Testis (tissue), 2 donors: ENCODE measurements at regions not wholly inside any gene's neighbourhood (a gene's known extent, or its start where the extent isn't known, plus 50 kb on each side); places are given as distances from the start of the nearest gene placed in this dataset.

ENCODE experiments used
- CTCF ChIP-seq, 3 experiments: fragments of 450-650 bp in 2 of 3; fragments of 200-600 bp in 1 of 3; sonication (generic) in 1 of 3; IDR thresholded peaks; one replicate each; pipeline ENCODE4 v1.5.1; 2016 to 2019; ENCODE audit warnings: antibody characterized with exemption in 3 of 3, mild to moderate bottlenecking in 2 of 3, moderate library complexity in 1 of 3
- POLR2A ChIP-seq: fragments of 450-650 bp; IDR thresholded peaks from one replicate; pipeline ENCODE4 v1.6.1; 2017; ENCODE audit warnings: antibody characterized with exemption, mild to moderate bottlenecking, moderate library complexity

GRCh38 chr3:166471074-166471767, 634.0 kb upstream of the BCHE start:
- TF ChIP-seq CTCF (IDR thresholded peaks at IDR 0.05) (no peak), POLR2A (no peak)
